ENCODE measurements at regions not wholly inside any gene's neighbourhood (a gene's known extent, or its start where the extent isn't known, plus 50 kb on each side); places are given as distances from the start of the nearest gene placed in this dataset.

- peaks cover 21% of the 10 kb centered on the region for H3K4me1 ChIP-seq (ENCODE audit: control insufficient read depth, insufficient read depth, low read length)
- no peak overlapping the region for H3K9ac ChIP-seq (ENCODE audit: low read length)
- no peaks in the 10 kb centered on the region for H3K9me3 ChIP-seq (ENCODE audit: control insufficient read depth, low read length)
- H3K36me3 ChIP-seq (ENCODE audit: control insufficient read depth, insufficient read depth, low read length) = no peaks in the 10 kb centered on the region
- no peaks in the 10 kb centered on the region for H3K27me3 ChIP-seq (ENCODE audit: control insufficient read depth, insufficient read depth, low read length)
- no peak overlapping the region for H3K4me3 ChIP-seq (ENCODE audit: low read length)
These were observed 277.7 kb upstream of the KLF6 start for GRCh38 chr10:4062751-4063150.

- Histone ChIP-seq H3K9ac (ENCODE audit: low read length) (no peak overlapping the region), H3K4me3 (ENCODE audit: low read length) (no peak overlapping the region), H3K9me3 (ENCODE audit: control insufficient read depth, low read length) (no peaks in the 10 kb centered on the region), H3K27me3 (ENCODE audit: control insufficient read depth, insufficient read depth, low read length) (no peaks in the 10 kb centered on the region), H3K36me3 (ENCODE audit: control insufficient read depth, insufficient read depth, low read length) (no peaks in the 10 kb centered on the region), H3K4me1 (ENCODE audit: control insufficient read depth, insufficient read depth, low read length) (peaks cover 15% of the 10 kb centered on the region)
These were observed 277.1 kb upstream of the KLF6 start for GRCh38 chr10:4062072-4062471.

GRCh38 chr10:4061441-4061951, 276.5 kb upstream of the KLF6 start:
- H3K4me1 ChIP-seq (ENCODE audit: control insufficient read depth, insufficient read depth, low read length) = peaks cover 9% of the 10 kb centered on the region
- H3K9ac ChIP-seq (ENCODE audit: low read length) = no peak overlapping the region
- H3K9me3 ChIP-seq (ENCODE audit: control insufficient read depth, low read length) = no peaks in the 10 kb centered on the region

GRCh38 chr10:4059471-4060138, 274.6 kb upstream of the KLF6 start:
- Histone ChIP-seq H3K9me3 (ENCODE audit: control insufficient read depth, low read length) (no peaks in the 10 kb centered on the region), H3K27me3 (ENCODE audit: control insufficient read depth, insufficient read depth, low read length) (no peaks in the 10 kb centered on the region), H3K4me1 (ENCODE audit: control insufficient read depth, insufficient read depth, low read length) (peaks cover 8% of the 10 kb centered on the region), H3K36me3 (ENCODE audit: control insufficient read depth, insufficient read depth, low read length) (no peaks in the 10 kb centered on the region), H3K4me3 (ENCODE audit: low read length) (no peak overlapping the region), H3K9ac (ENCODE audit: low read length) (no peak overlapping the region)

More at GRCh38 chr10:4061441-4061951, 276.5 kb upstream of the KLF6 start:
- Histone ChIP-seq H3K27me3 (ENCODE audit: control insufficient read depth, insufficient read depth, low read length) (no peaks in the 10 kb centered on the region), H3K4me3 (ENCODE audit: low read length) (no peak overlapping the region), H3K36me3 (ENCODE audit: control insufficient read depth, insufficient read depth, low read length) (no peaks in the 10 kb centered on the region)

GRCh38 chr10:4058514-4059029, 273.6 kb upstream of the KLF6 start:
- Histone ChIP-seq H3K4me1 (ENCODE audit: control insufficient read depth, insufficient read depth, low read length) (peaks cover 8% of the 10 kb centered on the region), H3K9me3 (ENCODE audit: control insufficient read depth, low read length) (no peaks in the 10 kb centered on the region), H3K4me3 (ENCODE audit: low read length) (no peak overlapping the region), H3K27me3 (ENCODE audit: control insufficient read depth, insufficient read depth, low read length) (no peaks in the 10 kb centered on the region), H3K36me3 (ENCODE audit: control insufficient read depth, insufficient read depth, low read length) (no peaks in the 10 kb centered on the region), H3K9ac (ENCODE audit: low read length) (no peak overlapping the region)

- Histone ChIP-seq H3K9ac (ENCODE audit: low read length) (no peak overlapping the region), H3K27me3 (ENCODE audit: control insufficient read depth, insufficient read depth, low read length) (no peaks in the 10 kb centered on the region), H3K4me3 (ENCODE audit: low read length) (no peak overlapping the region), H3K9me3 (ENCODE audit: control insufficient read depth, low read length) (no peaks in the 10 kb centered on the region), H3K4me1 (ENCODE audit: control insufficient read depth, insufficient read depth, low read length) (peaks cover 7% of the 10 kb centered on the region), H3K36me3 (ENCODE audit: control insufficient read depth, insufficient read depth, low read length) (no peaks in the 10 kb centered on the region)
These were observed 272.9 kb upstream of the KLF6 start for GRCh38 chr10:4057725-4058513.

- Histone ChIP-seq H3K4me1 (ENCODE audit: control insufficient read depth, insufficient read depth, low read length) (no peaks in the 10 kb centered on the region), H3K36me3 (ENCODE audit: control insufficient read depth, insufficient read depth, low read length) (no peaks in the 10 kb centered on the region), H3K9me3 (ENCODE audit: control insufficient read depth, low read length) (no peaks in the 10 kb centered on the region), H3K9ac (ENCODE audit: low read length) (no peak overlapping the region), H3K4me3 (ENCODE audit: low read length) (no peak overlapping the region), H3K27me3 (ENCODE audit: control insufficient read depth, insufficient read depth, low read length) (no peaks in the 10 kb centered on the region)
These were observed 272.0 kb upstream of the KLF6 start for GRCh38 chr10:4057021-4057420.

- Histone ChIP-seq H3K9ac (ENCODE audit: low read length) (no peak overlapping the region), H3K4me3 (ENCODE audit: low read length) (no peak overlapping the region), H3K4me1 (ENCODE audit: control insufficient read depth, insufficient read depth, low read length) (peaks cover 6% of the 10 kb centered on the region), H3K27me3 (ENCODE audit: control insufficient read depth, insufficient read depth, low read length) (no peaks in the 10 kb centered on the region), H3K9me3 (ENCODE audit: control insufficient read depth, low read length) (no peaks in the 10 kb centered on the region), H3K36me3 (ENCODE audit: control insufficient read depth, insufficient read depth, low read length) (no peaks in the 10 kb centered on the region)
These were observed 269.8 kb upstream of the KLF6 start for GRCh38 chr10:4054656-4055435.

GRCh38 chr10:4053940-4054339, 268.9 kb upstream of the KLF6 start:
- H3K9me3 ChIP-seq (ENCODE audit: control insufficient read depth, low read length) = no peaks in the 10 kb centered on the region
- peaks cover 6% of the 10 kb centered on the region for H3K4me1 ChIP-seq (ENCODE audit: control insufficient read depth, insufficient read depth, low read length)
- H3K4me3 ChIP-seq (ENCODE audit: low read length) = no peak overlapping the region
- H3K9ac ChIP-seq (ENCODE audit: low read length) = no peak overlapping the region
- H3K36me3 ChIP-seq (ENCODE audit: control insufficient read depth, insufficient read depth, low read length) = no peaks in the 10 kb centered on the region
- H3K27me3 ChIP-seq (ENCODE audit: control insufficient read depth, insufficient read depth, low read length) = no peaks in the 10 kb centered on the region

- Histone ChIP-seq H3K4me3 (ENCODE audit: low read length) (no peak overlapping the region), H3K27me3 (ENCODE audit: control insufficient read depth, insufficient read depth, low read length) (no peaks in the 10 kb centered on the region), H3K9ac (ENCODE audit: low read length) (peak overlapping the region; percentile 61), H3K4me1 (ENCODE audit: control insufficient read depth, insufficient read depth, low read length) (peaks cover 6% of the 10 kb centered on the region), H3K9me3 (ENCODE audit: control insufficient read depth, low read length) (no peaks in the 10 kb centered on the region), H3K36me3 (ENCODE audit: control insufficient read depth, insufficient read depth, low read length) (no peaks in the 10 kb centered on the region)
These were observed 266.7 kb upstream of the KLF6 start for GRCh38 chr10:4051641-4052151.

GRCh38 chr10:4051011-4051640, 266.1 kb upstream of the KLF6 start:
- Histone ChIP-seq H3K9me3 (ENCODE audit: control insufficient read depth, low read length) (no peaks in the 10 kb centered on the region), H3K27me3 (ENCODE audit: control insufficient read depth, insufficient read depth, low read length) (no peaks in the 10 kb centered on the region), H3K36me3 (ENCODE audit: control insufficient read depth, insufficient read depth, low read length) (no peaks in the 10 kb centered on the region), H3K9ac (ENCODE audit: low read length) (peak overlapping the region; percentile 61), H3K4me1 (ENCODE audit: control insufficient read depth, insufficient read depth, low read length) (peaks cover 6% of the 10 kb centered on the region), H3K4me3 (ENCODE audit: low read length) (no peak overlapping the region)
